GM21576 (cell line): ENCODE measurements at regions not wholly inside any gene's neighbourhood (a gene's known extent, or its start where the extent isn't known, plus 50 kb on each side); places are given as distances from the start of the nearest gene placed in this dataset.
A peak's percentile ranks its signal among the peaks of the same experiment; 100 is the strongest.
"Not testable (repeated sequence)": the region's sequence is repeated elsewhere in the genome, so short reads cannot be mapped to it uniquely, and the experiment has no call there.

ENCODE experiments used
- ATAC-seq: cut with Tn5 transposase; IDR thresholded peaks from one replicate; pipeline ENCODE4 v1.9.1; 2021; ENCODE audit warnings: mild to moderate bottlenecking, moderate library complexity; ENCODE audit not compliant: unreplicated experiment

DNA sequence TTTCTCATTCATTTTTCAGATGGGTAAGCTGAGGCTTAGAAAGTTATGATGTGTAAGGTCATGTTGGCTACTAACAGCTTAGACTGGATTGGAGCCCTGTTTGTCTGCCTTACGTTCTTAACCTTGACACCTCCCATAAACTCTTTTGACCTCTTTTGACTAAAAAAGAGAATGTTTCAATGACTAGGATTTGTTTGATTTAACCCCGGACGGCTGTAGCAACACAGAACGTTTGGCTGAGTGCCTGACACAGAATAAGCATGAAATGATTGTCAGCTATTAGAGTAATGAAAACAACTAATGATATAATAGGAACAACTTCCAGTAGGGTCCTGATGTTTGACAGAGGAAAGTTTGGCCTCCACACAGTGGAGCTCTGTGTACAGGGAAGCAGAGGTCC lies 83.3 kb upstream of the PDZD8 start:
- ATAC-seq = no peak

DNA sequence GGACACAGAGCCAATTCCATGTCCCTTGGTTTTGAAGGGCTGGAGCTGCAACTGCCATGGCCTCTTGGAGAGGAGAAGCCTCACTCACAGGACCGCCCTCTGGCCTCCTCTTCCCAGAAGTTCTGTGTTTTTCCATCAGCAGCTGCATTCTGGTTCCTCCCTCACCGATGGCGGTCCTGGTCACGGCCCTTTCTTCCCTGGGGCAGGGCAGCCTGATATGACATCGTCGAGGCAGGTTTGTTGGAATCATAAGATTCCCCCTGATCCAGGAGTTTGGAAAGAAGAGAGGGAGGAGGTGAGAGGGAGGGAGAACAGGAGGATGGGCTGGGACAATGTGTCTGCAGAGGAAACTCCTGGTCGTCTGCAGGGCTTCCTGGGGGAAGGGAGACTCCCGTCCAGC lies 82.7 kb upstream of the PDZD8 start:
- no peak for ATAC-seq

DNA sequence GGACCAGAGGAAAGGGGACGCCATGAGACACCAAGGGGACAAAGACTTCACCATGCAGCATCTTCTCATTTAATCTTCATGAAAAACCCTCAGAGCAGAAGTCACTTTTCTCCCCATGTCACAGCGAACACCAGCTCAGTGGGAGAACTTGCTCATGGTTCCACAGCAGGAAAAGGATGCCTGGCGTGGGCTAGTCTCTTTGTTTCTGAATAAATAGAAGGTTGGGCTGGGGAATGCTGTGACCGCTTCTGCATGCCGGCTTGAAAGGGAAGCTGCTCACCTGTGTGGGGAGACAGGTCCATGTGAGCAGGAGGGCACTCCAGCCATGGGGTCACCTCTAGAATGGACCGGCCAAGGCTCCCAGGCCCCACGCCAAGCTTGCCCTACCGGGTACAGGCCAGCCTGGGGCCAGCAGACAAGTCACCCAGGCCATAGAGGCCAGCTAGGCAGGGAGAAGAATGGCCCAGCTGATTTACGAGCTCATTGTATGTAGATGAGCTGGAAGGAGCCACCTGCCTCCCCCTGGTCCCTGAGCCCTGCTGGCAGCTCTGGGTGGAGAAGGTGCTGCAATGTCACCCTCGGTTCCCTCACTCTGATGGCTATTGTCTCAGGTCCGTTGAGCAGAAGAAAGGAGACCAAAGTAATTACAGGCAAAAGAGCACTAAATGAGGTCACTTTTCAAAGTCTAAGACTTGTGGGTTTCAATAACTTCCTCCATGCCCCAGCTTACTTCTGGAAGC lies 82.0 kb upstream of the PDZD8 start:
- no peak for ATAC-seq

- ATAC-seq = no peak
Observed at GRCh38 chr10:117455346-117455745, 80.1 kb upstream of the PDZD8 start.

DNA sequence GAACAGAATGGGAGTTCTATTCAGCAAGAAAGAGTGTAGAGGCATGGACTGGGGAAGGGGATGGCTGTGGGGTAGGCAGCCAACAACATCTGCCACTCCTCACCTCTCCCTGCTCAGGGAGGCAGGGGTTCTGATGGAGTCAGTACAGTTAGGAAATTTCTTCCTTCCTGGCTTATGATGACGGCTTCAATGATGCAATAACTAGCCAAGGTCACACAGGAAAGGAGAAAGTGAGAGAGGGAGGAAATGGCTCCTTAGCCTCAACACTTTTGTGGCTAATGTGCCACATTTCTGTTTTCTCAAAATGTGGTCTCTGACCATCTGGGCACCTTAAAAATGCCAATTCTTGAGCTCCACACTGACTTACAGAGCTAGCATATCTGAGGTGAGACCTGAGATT lies 79.3 kb upstream of the PDZD8 start:
- no peak for ATAC-seq

- not testable (repeated sequence) for ATAC-seq
Observed at GRCh38 chr10:117453484-117453883, 78.2 kb upstream of the PDZD8 start.

GRCh38 chr10:117450940-117451339 lies 75.7 kb upstream of the PDZD8 start:
- ATAC-seq = no peak

DNA sequence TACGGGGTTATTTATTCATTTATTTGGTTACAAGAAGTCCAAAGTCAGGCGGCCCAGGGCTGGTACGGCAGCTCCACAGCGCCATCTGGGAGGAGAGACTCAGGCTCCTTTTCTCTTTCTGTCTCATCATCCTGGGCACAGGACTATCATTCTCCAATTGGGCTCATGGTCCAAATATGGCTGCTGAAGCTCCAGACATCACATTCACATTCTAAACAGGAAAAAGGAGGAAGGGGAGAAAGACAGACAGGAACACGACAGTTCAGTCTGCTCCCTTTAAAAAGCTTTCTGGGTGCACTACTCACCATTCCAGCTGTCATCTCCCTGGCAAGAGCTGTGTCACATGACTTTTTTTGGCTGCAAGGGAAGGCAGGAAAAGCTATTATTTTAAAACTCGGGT lies 74.4 kb upstream of the PDZD8 start:
- no peak for ATAC-seq

DNA sequence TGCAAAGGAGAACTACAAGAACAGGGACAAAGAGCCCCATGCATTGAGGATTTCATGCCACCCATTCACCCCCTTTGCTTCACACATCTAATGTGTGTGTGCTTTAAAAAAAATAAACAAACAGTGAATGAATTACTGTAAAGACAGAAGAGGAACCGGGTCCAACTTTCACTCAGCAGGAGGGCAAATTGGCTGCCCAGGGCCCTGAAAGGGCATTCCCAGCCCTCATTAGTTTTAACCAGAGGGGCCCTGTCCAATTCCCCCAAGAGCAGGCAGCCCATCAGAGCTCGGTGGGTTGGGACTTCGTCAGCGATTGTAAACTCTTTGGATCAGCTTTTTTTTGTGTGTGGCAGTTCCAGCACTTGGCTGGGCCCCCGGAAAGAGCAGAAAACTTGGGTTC lies 73.6 kb upstream of the PDZD8 start:
- no peak for ATAC-seq

- no peak for ATAC-seq
Observed at GRCh38 chr10:117445992-117446391, 70.8 kb upstream of the PDZD8 start.

DNA sequence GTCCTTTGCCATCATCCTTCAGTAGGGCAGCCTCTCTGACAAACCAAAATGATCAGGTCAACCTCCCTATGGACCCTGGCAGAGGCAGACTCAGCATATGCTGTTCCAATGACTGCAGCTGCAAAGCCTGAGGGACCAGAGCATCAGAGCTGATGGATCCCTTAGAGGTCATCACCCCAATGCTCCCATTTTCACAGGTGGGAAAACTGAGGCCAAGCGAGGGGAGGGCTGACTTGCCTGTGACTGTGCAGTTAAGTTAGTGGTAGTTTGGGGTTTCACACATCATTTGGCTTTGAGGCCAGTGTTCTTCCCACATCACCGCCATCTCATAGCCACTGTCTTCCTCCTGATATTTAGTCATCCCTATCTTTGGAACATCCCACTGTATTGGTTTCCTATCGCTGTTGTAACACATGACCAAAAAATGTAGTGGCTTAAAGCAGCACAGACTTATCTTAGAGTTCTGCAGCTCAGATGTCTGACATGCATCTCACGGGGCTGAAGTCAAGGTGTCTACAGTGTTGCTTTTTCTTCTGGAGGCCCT lies 69.3 kb upstream of the PDZD8 start:
- no peak for ATAC-seq

- no peak for ATAC-seq
Observed at GRCh38 chr10:117443686-117444041, 68.4 kb upstream of the PDZD8 start.

DNA sequence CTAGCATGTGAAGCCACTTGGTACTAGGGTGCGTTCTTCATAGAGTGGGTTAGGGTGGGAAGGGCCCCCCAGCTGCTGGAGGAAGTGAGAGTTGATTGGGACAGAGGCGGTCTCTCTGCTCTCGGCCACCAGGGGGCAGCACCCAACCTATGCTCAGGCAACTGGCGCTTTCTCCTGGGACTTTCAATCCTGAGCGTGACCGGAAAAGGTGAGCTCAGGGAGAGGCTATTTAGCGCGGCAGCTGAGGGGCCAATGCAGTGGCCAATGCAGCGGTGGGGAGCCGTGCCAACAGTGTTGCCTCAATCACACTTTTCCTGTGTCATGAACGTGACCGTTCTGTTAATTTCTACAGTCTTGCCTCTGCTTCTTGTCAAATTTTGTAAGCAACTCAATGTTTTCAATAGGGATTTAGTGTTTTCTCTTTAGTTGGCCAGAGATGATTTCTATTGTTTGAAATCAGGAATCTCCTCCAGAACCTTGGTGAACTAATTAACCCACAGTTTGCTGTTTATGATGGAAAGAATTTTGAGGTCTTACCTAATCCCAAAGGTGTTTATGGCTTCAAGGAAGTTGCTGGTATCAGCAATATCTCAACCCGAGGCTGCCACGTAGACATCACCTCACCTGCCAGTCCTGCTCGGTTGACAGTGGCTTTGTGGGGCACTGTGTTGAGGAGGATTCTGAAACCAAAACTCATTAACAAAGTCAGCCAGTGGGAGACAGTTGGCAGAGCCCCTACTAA lies 67.9 kb upstream of the PDZD8 start:
- ATAC-seq = peak; percentile 78

DNA sequence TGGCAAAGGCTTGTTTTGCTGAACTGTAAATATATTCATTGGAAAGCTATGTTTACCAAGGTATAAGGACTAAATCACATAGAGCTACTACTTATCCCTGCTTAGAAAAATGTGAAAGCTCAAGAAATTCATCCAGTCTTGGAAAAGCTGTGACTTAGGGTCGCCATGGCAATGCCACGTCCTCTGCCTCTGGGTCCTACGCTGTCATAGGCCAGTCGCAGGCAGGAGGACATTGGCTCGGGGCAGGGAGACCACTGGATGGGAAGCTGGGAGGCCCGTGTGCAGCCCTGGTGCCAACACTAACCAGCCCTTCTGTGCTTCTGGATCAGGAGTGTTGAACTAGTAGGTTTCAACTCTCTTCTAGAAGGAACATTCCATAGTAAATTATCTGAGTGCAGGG lies 67.3 kb upstream of the PDZD8 start:
- peak; percentile 8 for ATAC-seq

GRCh38 chr10:117441812-117442443 lies 66.7 kb upstream of the PDZD8 start:
- no peak for ATAC-seq

- no peak for ATAC-seq
Observed at GRCh38 chr10:117441361-117441760, 66.1 kb upstream of the PDZD8 start.

- ATAC-seq = no peak
Observed at GRCh38 chr10:117439243-117439912, 64.1 kb upstream of the PDZD8 start.

DNA sequence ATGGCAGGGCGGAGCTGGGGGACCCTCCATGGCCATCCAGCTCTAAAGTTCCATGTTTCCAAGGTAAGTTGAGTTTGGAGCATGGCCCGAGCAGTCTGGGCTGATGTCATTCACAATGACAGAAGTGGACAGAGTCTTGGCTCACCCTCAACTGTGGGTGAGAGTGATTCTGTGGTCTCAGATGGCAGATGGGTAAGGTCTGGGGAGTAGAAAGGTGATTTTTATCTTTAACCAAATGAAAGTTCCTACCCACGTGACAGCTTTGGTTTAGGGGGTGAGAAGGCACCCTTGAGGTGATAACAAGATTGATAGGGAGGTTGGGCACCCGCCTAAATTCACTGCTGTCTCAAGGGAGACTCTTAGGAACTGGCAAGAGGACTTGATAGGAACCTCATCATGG lies 57.6 kb upstream of the PDZD8 start:
- ATAC-seq = no peak

GRCh38 chr10:117431160-117431559 lies 55.9 kb upstream of the PDZD8 start:
- ATAC-seq = no peak

DNA sequence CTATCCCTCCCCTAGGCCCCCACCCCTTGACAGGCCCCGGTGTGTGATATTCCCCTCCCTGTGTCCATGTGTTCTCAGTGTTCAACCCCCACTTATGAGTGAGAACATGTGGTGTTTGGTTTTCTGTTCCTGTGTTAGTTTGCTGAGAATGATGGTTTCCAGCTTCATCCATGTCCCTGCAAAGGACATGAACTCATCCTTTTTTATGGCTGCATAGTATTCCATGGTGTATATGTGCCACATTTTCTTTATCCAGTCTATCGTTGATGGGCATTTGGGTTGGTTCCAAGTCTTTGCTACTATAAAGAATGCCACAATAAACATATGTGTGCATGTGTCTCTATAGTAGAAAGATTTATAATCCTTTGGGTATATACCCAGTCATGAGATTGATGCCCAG lies 55.3 kb upstream of the PDZD8 start:
- not testable (repeated sequence) for ATAC-seq

- ATAC-seq = no peak
Observed at GRCh38 chr10:117429643-117430265, 54.5 kb upstream of the PDZD8 start.
